PC-3 (cell line): ENCODE measurements at regions not wholly inside any gene's neighbourhood (a gene's known extent, or its start where the extent isn't known, plus 50 kb on each side); places are given as distances from the start of the nearest gene placed in this dataset.

Experiments
- ATAC-seq: fragments of 200-7000 bp; cut with Tn5 transposase; 2 replicates; pipeline ENCODE4 v1.9.1; 2020; ENCODE audit warnings: mild to moderate bottlenecking, moderate library complexity
- BruUV-seq: library from RNA; stranded (reverse); fragments of 400-500 nt; replicated peaks from 2 replicates; lab custom pipeline; 2021; lab: Mats Ljungman, UMichigan
- CTCF ChIA-PET: fragments of 300-600 bp; sonication (Branson Sonifier 250); formaldehyde crosslinking; loops from one replicate; lab custom pipeline; 2022; ENCODE audit warnings: antibody characterized with exemption; lab: Charles Lee
- POLR2A ChIA-PET: fragments of 300-600 bp; sonication (Branson Sonifier 250); formaldehyde crosslinking; loops from one replicate; lab custom pipeline; 2022; ENCODE audit warnings: antibody characterized with exemption; ENCODE audit not compliant: unreplicated experiment; lab: Charles Lee
- DNase-seq: peaks from one replicate; pipeline ENCODE4 v3.0.0-alpha.2; 2015
- H2AFZ ChIP-seq: fragments of 300-600 bp; sonication (generic); 2 replicates; pipeline ENCODE4 v1.6.0; 2016; ENCODE audit warnings: antibody characterized with exemption, low read length
- H3F3A ChIP-seq: fragments of 300-600 bp; sonication (generic); one replicate; pipeline ENCODE4 v1.6.0; 2017; ENCODE audit warnings: antibody characterized with exemption, low read length, control low read depth, mild to moderate bottlenecking; ENCODE audit not compliant: unreplicated experiment
- H3K27ac ChIP-seq: fragments of 300-600 bp; sonication (generic); 2 replicates; pipeline ENCODE4 v1.5.1; 2016; ENCODE audit warnings: mild to moderate bottlenecking, low read length
- H3K27me3 ChIP-seq: fragments of 300-600 bp; sonication (generic); 2 replicates; pipeline ENCODE4 v1.6.1; 2016; ENCODE audit warnings: low read length, mixed read lengths
- H3K36me3 ChIP-seq: fragments of 300-600 bp; sonication (generic); 2 replicates; pipeline ENCODE4 v1.6.1; 2016; ENCODE audit warnings: low read depth, mixed run types, low read length, mixed read lengths
- H3K4me1 ChIP-seq: fragments of 300-600 bp; sonication (generic); 2 replicates; pipeline ENCODE4 v1.5.1; 2016; ENCODE audit warnings: low read length; ENCODE audit not compliant: insufficient read depth
- H3K4me2 ChIP-seq: fragments of 300-600 bp; sonication (generic); 2 replicates; pipeline ENCODE4 v1.6.0; 2016; ENCODE audit warnings: low read length
- H3K4me3 ChIP-seq: fragments of 300-600 bp; sonication (generic); 2 replicates; pipeline ENCODE4 v1.5.1; 2016; ENCODE audit warnings: mild to moderate bottlenecking, low read length, mixed read lengths
- H3K79me2 ChIP-seq: fragments of 300-600 bp; sonication (generic); 2 replicates; pipeline ENCODE4 v1.6.1; 2017; ENCODE audit warnings: low read length, mixed read lengths
- H3K9ac ChIP-seq: fragments of 300-600 bp; sonication (generic); 2 replicates; pipeline ENCODE4 v1.6.0; 2016; ENCODE audit warnings: mild to moderate bottlenecking, low read length
- H3K9me2 ChIP-seq: fragments of 300-600 bp; sonication (generic); replicated peaks from 2 replicates; pipeline ENCODE4 v1.6.1; 2016; ENCODE audit warnings: mixed run types, low read length, mixed read lengths
- H3K9me3 ChIP-seq: fragments of 300-600 bp; sonication (generic); 2 replicates; pipeline ENCODE4 v1.6.1; 2016; ENCODE audit warnings: low read length, mixed read lengths
- H4K20me1 ChIP-seq: fragments of 300-600 bp; sonication (generic); 2 replicates; pipeline ENCODE4 v1.6.1; 2016; ENCODE audit warnings: low read length, mixed read lengths
- CTCF ChIP-seq: fragments of 300-600 bp; sonication (generic); conservative IDR thresholded peaks from 2 replicates; pipeline ENCODE4 v1.5.1; 2017; ENCODE audit warnings: antibody characterized with exemption, low read depth, mild to moderate bottlenecking, low read length
- EZH2 ChIP-seq: fragments of 300-600 bp; sonication (generic); IDR thresholded peaks from one replicate; pipeline ENCODE4 v1.6.1; 2017; ENCODE audit warnings: antibody characterized with exemption, mild to moderate bottlenecking, low read length; ENCODE audit not compliant: unreplicated experiment
- EZH2phosphoT487 ChIP-seq: fragments of 300-600 bp; sonication (generic); IDR thresholded peaks from 2 replicates; pipeline ENCODE4 v1.6.1; 2018; ENCODE audit warnings: mild to moderate bottlenecking, antibody characterized with exemption, low read length, borderline replicate concordance
- intact Hi-C: fragments of 100-400 bp; cut with micrococcal nuclease; formaldehyde crosslinking; loops from 2 replicates; pipeline ENCODE4 v1.9.0; 2023

DNA sequence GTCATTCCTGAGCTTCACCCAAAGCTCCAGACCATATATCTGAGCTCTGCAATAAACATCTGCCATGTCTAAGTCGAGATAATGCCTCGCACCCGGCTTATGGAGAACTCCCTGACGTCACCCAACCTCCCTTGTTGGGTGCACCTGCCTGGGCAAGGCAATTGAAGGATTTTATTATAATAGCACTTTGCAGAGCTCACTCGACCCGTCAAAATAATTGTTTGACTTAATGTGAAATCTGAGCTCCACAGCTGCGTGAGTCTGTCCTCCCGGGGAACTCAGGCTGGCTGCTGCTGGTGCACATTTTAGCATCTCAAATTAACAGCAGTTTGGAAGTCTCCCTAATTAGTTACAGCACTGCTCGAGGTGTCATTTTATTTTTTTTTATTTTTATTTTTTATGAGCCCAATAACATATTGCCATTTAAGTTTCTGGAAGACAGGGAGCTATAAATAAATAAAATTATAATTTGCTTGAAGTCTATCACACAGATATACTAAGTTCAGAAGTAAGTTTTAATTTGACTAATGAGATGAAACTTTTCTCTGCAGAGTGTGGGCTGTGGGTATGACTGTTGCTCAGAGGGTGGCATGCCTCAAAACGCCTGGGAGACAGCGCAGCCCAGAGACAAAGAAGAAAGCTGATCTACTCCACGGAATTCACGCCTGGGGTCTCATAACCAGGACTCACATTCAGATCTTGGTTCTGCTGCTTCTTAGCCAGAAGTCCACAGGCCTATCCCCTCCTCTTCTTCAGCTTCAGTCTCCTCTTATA lies 401.4 kb upstream of the C16orf82 start:
- TF ChIP-seq EZH2phosphoT487 (no peak), EZH2 (no peak), CTCF (no peak)
- H3K36me3 ChIP-seq: no peaks in the 10 kb centered on the region
- no peaks in the 10 kb centered on the region for H4K20me1 ChIP-seq
- ATAC-seq: no peak
- H3K9me3 ChIP-seq: no peaks in the 10 kb centered on the region
- ChIA-PET CTCF (no interaction called here), POLR2A (no interaction called here)
- H3K4me1 ChIP-seq: no peaks in the 10 kb centered on the region
- no peak for DNase-seq
- H3K4me2 ChIP-seq: no peak overlapping the region
- no TSS peak for BruUV-seq
- no peak overlapping the region for H3K4me3 ChIP-seq
- intact Hi-C loops: no loop called here
- H2AFZ ChIP-seq: no peak overlapping the region
- no peaks in the 10 kb centered on the region for H3K79me2 ChIP-seq
- H3K9ac ChIP-seq: no peak overlapping the region
- H3K27me3 ChIP-seq: 0 out of 2 replicates have a peak, but pooled peaks cover 4% of the 10 kb centered on the region
- H3K27ac ChIP-seq: no peak overlapping the region
- no peaks in the 10 kb centered on the region for H3K9me2 ChIP-seq
- no peaks in the 10 kb centered on the region for H3F3A ChIP-seq

GRCh38 chr16:26666486-26666885 lies 400.2 kb upstream of the C16orf82 start:
- DNase-seq (no peak), ATAC-seq (no peak)
- no TSS peak for BruUV-seq
- no peaks in the 10 kb centered on the region for H3K79me2 ChIP-seq
- H3F3A ChIP-seq: no peaks in the 10 kb centered on the region
- POLR2A ChIA-PET: no interaction called here
- H3K4me1 ChIP-seq: no peaks in the 10 kb centered on the region
- no peak overlapping the region for H3K27ac ChIP-seq
- H3K4me2 ChIP-seq: no peak overlapping the region
- 0 out of 2 replicates have a peak, but pooled peaks cover 4% of the 10 kb centered on the region for H3K27me3 ChIP-seq
- TF ChIP-seq EZH2phosphoT487: no peak
- TF ChIP-seq EZH2: no peak
- no peaks in the 10 kb centered on the region for H3K9me2 ChIP-seq
- H2AFZ ChIP-seq: no peak overlapping the region
- no peaks in the 10 kb centered on the region for H3K9me3 ChIP-seq
- no peaks in the 10 kb centered on the region for H4K20me1 ChIP-seq
- H3K4me3 ChIP-seq: no peak overlapping the region
- CTCF ChIA-PET: no interaction called here
- H3K36me3 ChIP-seq: no peaks in the 10 kb centered on the region
- no peak overlapping the region for H3K9ac ChIP-seq
- intact Hi-C loops: no loop called here

- no peaks in the 10 kb centered on the region for H3K9me3 ChIP-seq
Observed at GRCh38 chr16:26667307-26667706, 399.4 kb upstream of the C16orf82 start.

More at GRCh38 chr16:26667307-26667706, 399.4 kb upstream of the C16orf82 start:
- H3K4me1 ChIP-seq: no peaks in the 10 kb centered on the region
- no peak overlapping the region for H3K9ac ChIP-seq
- H4K20me1 ChIP-seq: no peaks in the 10 kb centered on the region
- no peak overlapping the region for H3K27ac ChIP-seq
- intact Hi-C loops: no loop called here
- H3F3A ChIP-seq: no peaks in the 10 kb centered on the region
- no peak overlapping the region for H3K4me3 ChIP-seq
- CTCF ChIA-PET: no interaction called here
- no peak overlapping the region for H3K4me2 ChIP-seq
- no peaks in the 10 kb centered on the region for H3K79me2 ChIP-seq
- BruUV-seq: no TSS peak
- POLR2A ChIA-PET: no interaction called here
- H3K27me3 ChIP-seq: 0 out of 2 replicates have a peak, but pooled peaks cover 4% of the 10 kb centered on the region
- DNase-seq (no peak), ATAC-seq (no peak)
- TF ChIP-seq EZH2phosphoT487 (no peak), CTCF (no peak), EZH2 (no peak)
- no peak overlapping the region for H2AFZ ChIP-seq
- no peaks in the 10 kb centered on the region for H3K36me3 ChIP-seq
- no peaks in the 10 kb centered on the region for H3K9me2 ChIP-seq
